HCT116 (cell line): ENCODE measurements at regions not wholly inside any gene's neighbourhood (a gene's known extent, or its start where the extent isn't known, plus 50 kb on each side); places are given as distances from the start of the nearest gene placed in this dataset.

Experiments used
- ATAC-seq: fragments of 200-7000 bp; cut with Tn5 transposase; 2 replicates; pipeline ENCODE4 v1.9.1; 2020; ENCODE audit warnings: mild to moderate bottlenecking, moderate library complexity
- BruUV-seq: library from RNA; stranded (reverse); fragments of 400-500 nt; replicated peaks from 2 replicates; lab custom pipeline; 2021; lab: Mats Ljungman, UMichigan
- CTCF ChIA-PET: fragments of 300-600 bp; sonication (Branson Sonifier 250); formaldehyde crosslinking; loops from one replicate; lab custom pipeline; 2021; ENCODE audit warnings: antibody characterized with exemption; lab: Charles Lee
- POLR2A ChIA-PET: fragments of 300-600, 350-600 bp; sonication (Branson Sonifier 250); formaldehyde crosslinking; loops from one replicate; lab custom pipeline; 2021; ENCODE audit warnings: antibody characterized with exemption; lab: Charles Lee
- RAD21 ChIA-PET, 2 experiments: fragments of 300-600 bp; sonication (Branson Sonifier 250); formaldehyde crosslinking; loops; one replicate each; lab custom pipeline; 2023; ENCODE audit warnings: low total read pairs in 2 of 2; ENCODE audit not compliant: uncharacterized antibody in 2 of 2, unreplicated experiment in 2 of 2, low non-redundant PET in 1 of 2; lab: Charles Lee
- DNase-seq: peaks from one replicate; pipeline ENCODE4 v3.0.0-alpha.2; 2010; ENCODE audit warnings: low read depth, low spot score
- H2AFZ ChIP-seq: fragments of 200-600 bp; shearing (Covaris generic), sonication (generic); 2 replicates; pipeline ENCODE4 v1.6.1; 2017; ENCODE audit warnings: low read depth, mixed run types, mixed read lengths, antibody characterized with exemption, low read length; ENCODE audit not compliant: poor library complexity, severe bottlenecking
- H3K27ac ChIP-seq: 2 replicates; pipeline ENCODE4 v1.5.1; 2012; ENCODE audit warnings: low read depth, low read length
- H3K27me3 ChIP-seq: fragments of 200-600 bp; sonication (generic); 2 replicates; pipeline ENCODE4 v1.6.1; 2016; ENCODE audit warnings: mixed run types, low read length, mixed read lengths; ENCODE audit not compliant: insufficient read depth
- H3K36me3 ChIP-seq, 2 experiments: fragments of 200-500 bp in 1 of 2; fragments of 200-600 bp in 1 of 2; sonication (Bioruptor generic) in 1 of 2; sonication (generic) in 1 of 2; 2 replicates each; pipeline versions ENCODE4 v1.5.1 to v1.6.1; 2014 to 2016; ENCODE audit warnings: low read length in 2 of 2, inconsistent platforms in 1 of 2, mixed read lengths in 1 of 2, mixed run types in 1 of 2; ENCODE audit not compliant: insufficient read depth in 2 of 2, control insufficient read depth in 1 of 2
- H3K4me1 ChIP-seq, 2 experiments: fragments of 200-600 bp in 1 of 2; sonication (generic) in 1 of 2; 2 replicates each; pipeline versions ENCODE4 v1.5.1 to v1.6.1; 2012 to 2017; ENCODE audit warnings: low read length in 2 of 2, inconsistent platforms in 1 of 2, mild to moderate bottlenecking in 1 of 2, mixed read lengths in 1 of 2, mixed run types in 1 of 2, moderate library complexity in 1 of 2; ENCODE audit not compliant: insufficient read depth in 2 of 2, control insufficient read depth in 1 of 2
- H3K4me2 ChIP-seq: fragments of 200-600 bp; sonication (generic); 2 replicates; pipeline ENCODE4 v1.6.1; 2017; ENCODE audit warnings: mixed run types, low read length, mixed read lengths
- H3K4me3 ChIP-seq, 2 experiments: fragments of 200-600 bp in 1 of 2; sonication (generic) in 1 of 2; replicated peaks in 1 of 2; 2 replicates each; pipeline ENCODE4 v1.5.1; 2011 to 2016; ENCODE audit warnings: low read length in 2 of 2, control low read depth in 1 of 2, low read depth in 1 of 2, mild to moderate bottlenecking in 1 of 2, mixed read lengths in 1 of 2, mixed run types in 1 of 2
- H3K79me2 ChIP-seq: fragments of 200-600 bp; sonication (generic); 2 replicates; pipeline ENCODE4 v1.6.1; 2017; ENCODE audit warnings: mild to moderate bottlenecking, mixed run types, low read length, moderate library complexity, mixed read lengths; ENCODE audit not compliant: insufficient read depth
- H3K9ac ChIP-seq: fragments of 200-600 bp; sonication (generic); 2 replicates; pipeline ENCODE4 v1.6.1; 2016; ENCODE audit warnings: low read length, mixed read lengths
- H3K9me2 ChIP-seq: fragments of 200-600 bp; sonication (generic), shearing (Covaris generic); 2 replicates; pipeline ENCODE4 v1.6.1; 2017; ENCODE audit warnings: mixed run types, mild to moderate bottlenecking, moderate library complexity; ENCODE audit not compliant: insufficient read depth
- H3K9me3 ChIP-seq, 2 experiments: fragments of 200-500 bp in 1 of 2; fragments of 200-600 bp in 1 of 2; sonication (Bioruptor generic) in 1 of 2; sonication (generic) in 1 of 2; 2 replicates each; pipeline ENCODE4 v1.6.1; 2014 to 2017; ENCODE audit warnings: low read length in 2 of 2, mixed read lengths in 2 of 2, inconsistent platforms in 1 of 2, low read depth in 1 of 2, mild to moderate bottlenecking in 1 of 2, mixed run types in 1 of 2, moderate library complexity in 1 of 2; ENCODE audit not compliant: control insufficient read depth in 1 of 2, insufficient read depth in 1 of 2
- H4K20me1 ChIP-seq: fragments of 200-600 bp; sonication (generic), shearing (Covaris generic); 2 replicates; pipeline ENCODE4 v1.6.1; 2017; ENCODE audit warnings: mixed run types, mild to moderate bottlenecking, moderate library complexity; ENCODE audit not compliant: insufficient read depth
- CEBPB ChIP-seq: IDR thresholded peaks from 2 replicates; pipeline ENCODE4 v1.6.1; 2012; ENCODE audit warnings: low read depth
- EGR1 ChIP-seq: IDR thresholded peaks from 2 replicates; pipeline ENCODE4 v1.6.1; 2012; ENCODE audit warnings: low read depth
- MAX ChIP-seq: IDR thresholded peaks from 2 replicates; pipeline ENCODE4 v1.6.1; 2012
- SRF ChIP-seq: IDR thresholded peaks from 2 replicates; pipeline ENCODE4 v1.6.1; 2012; ENCODE audit warnings: low read depth
- TCF7L2 ChIP-seq: IDR thresholded peaks from 2 replicates; pipeline ENCODE4 v1.7.0; 2011; ENCODE audit warnings: borderline replicate concordance, inconsistent platforms; ENCODE audit not compliant: insufficient read depth, insufficient read length; ENCODE audit errors: extremely low read depth
- ZNF274 ChIP-seq: fragments of 200-500 bp; sonication (Bioruptor generic); IDR thresholded peaks from 2 replicates; pipeline ENCODE4 v1.6.1; 2014; ENCODE audit warnings: mild to moderate bottlenecking, low read depth, low read length, inconsistent platforms
- intact Hi-C: fragments of 100-400 bp; cut with micrococcal nuclease; formaldehyde crosslinking; loops from 2 replicates; pipeline ENCODE4 v1.10.0; 2022
- TF ChIP-seq, protein P1 (sequence below): IDR thresholded peaks from 2 replicates; pipeline ENCODE4 v1.6.1; 2012; ENCODE audit warnings: low read depth

DNA sequence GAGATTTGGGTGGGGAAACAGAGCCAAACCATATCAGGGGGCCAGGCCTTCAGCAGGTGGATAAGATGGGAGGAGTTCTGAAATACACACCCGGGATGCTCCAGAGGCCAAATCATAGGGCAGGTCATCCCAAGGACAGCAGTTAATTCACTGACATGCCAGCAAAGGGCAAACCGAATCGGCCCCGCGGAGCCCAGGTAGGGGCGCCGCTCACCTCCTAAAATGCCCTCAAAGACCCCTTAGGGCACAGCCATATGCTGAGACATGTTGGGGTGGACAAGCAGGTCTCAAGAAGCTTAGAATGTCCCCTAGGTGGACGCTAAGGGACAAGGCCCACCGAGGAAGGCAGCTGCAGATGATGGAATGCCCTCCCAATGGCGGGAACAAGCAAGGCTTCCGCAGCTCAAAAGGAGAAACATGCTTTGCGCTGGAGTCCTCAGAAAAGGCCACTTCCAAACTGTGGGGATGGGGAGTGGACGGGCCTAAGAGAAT, 144.9 kb downstream of the ERCC6L2 start:
- BruUV-seq, result no TSS peak
- ChIA-PET RAD21 (no interaction called here), POLR2A (no interaction called here), CTCF (no interaction called here)
- no peak overlapping the region for H2AFZ ChIP-seq
- no peaks in the 10 kb centered on the region for H3K4me1 ChIP-seq
- intact Hi-C loops, result no loop called here
- no peak overlapping the region for H3K4me2 ChIP-seq
- no peaks in the 10 kb centered on the region for H3K9me3 ChIP-seq
- no peaks in the 10 kb centered on the region for H4K20me1 ChIP-seq
- TF ChIP-seq MAX (no peak), EGR1 (no peak), ZNF274 (no peak), SRF (no peak), TCF7L2 (no peak), CEBPB (no peak)
- TF ChIP-seq, protein P1, sequence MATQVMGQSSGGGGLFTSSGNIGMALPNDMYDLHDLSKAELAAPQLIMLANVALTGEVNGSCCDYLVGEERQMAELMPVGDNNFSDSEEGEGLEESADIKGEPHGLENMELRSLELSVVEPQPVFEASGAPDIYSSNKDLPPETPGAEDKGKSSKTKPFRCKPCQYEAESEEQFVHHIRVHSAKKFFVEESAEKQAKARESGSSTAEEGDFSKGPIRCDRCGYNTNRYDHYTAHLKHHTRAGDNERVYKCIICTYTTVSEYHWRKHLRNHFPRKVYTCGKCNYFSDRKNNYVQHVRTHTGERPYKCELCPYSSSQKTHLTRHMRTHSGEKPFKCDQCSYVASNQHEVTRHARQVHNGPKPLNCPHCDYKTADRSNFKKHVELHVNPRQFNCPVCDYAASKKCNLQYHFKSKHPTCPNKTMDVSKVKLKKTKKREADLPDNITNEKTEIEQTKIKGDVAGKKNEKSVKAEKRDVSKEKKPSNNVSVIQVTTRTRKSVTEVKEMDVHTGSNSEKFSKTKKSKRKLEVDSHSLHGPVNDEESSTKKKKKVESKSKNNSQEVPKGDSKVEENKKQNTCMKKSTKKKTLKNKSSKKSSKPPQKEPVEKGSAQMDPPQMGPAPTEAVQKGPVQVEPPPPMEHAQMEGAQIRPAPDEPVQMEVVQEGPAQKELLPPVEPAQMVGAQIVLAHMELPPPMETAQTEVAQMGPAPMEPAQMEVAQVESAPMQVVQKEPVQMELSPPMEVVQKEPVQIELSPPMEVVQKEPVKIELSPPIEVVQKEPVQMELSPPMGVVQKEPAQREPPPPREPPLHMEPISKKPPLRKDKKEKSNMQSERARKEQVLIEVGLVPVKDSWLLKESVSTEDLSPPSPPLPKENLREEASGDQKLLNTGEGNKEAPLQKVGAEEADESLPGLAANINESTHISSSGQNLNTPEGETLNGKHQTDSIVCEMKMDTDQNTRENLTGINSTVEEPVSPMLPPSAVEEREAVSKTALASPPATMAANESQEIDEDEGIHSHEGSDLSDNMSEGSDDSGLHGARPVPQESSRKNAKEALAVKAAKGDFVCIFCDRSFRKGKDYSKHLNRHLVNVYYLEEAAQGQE, result no peak
- DNase-seq, result no peak
- H3K27me3 ChIP-seq, result no peaks in the 10 kb centered on the region
- no peaks in the 10 kb centered on the region for H3K36me3 ChIP-seq
- H3K27ac ChIP-seq, result no peak overlapping the region
- no peaks in the 10 kb centered on the region for H3K79me2 ChIP-seq
- no peak overlapping the region for H3K9ac ChIP-seq
- no peak overlapping the region for H3K4me3 ChIP-seq
- ATAC-seq, result no peak
- H3K9me2 ChIP-seq, result no peaks in the 10 kb centered on the region
